Esophagus muscularis mucosa (tissue), 3 donors: ENCODE measurements at regions not wholly inside any gene's neighbourhood (a gene's known extent, or its start where the extent isn't known, plus 50 kb on each side); places are given as distances from the start of the nearest gene placed in this dataset.

Experiments
- CTCF ChIP-seq, 3 experiments: fragments of 200-600 bp in 2 of 3; fragments of 450-650 bp in 1 of 3; sonication (generic) in 2 of 3; IDR thresholded peaks; one replicate each; pipeline ENCODE4 v1.5.1; 2017 to 2019; ENCODE audit warnings: antibody characterized with exemption in 3 of 3, mild to moderate bottlenecking in 2 of 3, moderate library complexity in 1 of 3
- POLR2A ChIP-seq: fragments of 450-650 bp; IDR thresholded peaks from one replicate; pipeline ENCODE4 v1.6.1; 2017; ENCODE audit warnings: antibody characterized with exemption, moderate library complexity, mild to moderate bottlenecking, low read depth

- TF ChIP-seq CTCF (IDR thresholded peaks at IDR 0.05) (no peak), POLR2A (no peak)
These were observed 861.7 kb downstream of the SLC4A3 start for GRCh38 chr2:220489121-220489520.
